ENCODE measurements at regions not wholly inside any gene's neighbourhood (a gene's known extent, or its start where the extent isn't known, plus 50 kb on each side); places are given as distances from the start of the nearest gene placed in this dataset.

- DNase-seq (ENCODE audit: low read depth in 2 of 2), result no peak
- H3K4me3 ChIP-seq (replicated peaks in 1 of 2; ENCODE audit: low read depth in 2 of 2, low read length in 2 of 2), result no peak overlapping the region
- TF ChIP-seq, protein P1, sequence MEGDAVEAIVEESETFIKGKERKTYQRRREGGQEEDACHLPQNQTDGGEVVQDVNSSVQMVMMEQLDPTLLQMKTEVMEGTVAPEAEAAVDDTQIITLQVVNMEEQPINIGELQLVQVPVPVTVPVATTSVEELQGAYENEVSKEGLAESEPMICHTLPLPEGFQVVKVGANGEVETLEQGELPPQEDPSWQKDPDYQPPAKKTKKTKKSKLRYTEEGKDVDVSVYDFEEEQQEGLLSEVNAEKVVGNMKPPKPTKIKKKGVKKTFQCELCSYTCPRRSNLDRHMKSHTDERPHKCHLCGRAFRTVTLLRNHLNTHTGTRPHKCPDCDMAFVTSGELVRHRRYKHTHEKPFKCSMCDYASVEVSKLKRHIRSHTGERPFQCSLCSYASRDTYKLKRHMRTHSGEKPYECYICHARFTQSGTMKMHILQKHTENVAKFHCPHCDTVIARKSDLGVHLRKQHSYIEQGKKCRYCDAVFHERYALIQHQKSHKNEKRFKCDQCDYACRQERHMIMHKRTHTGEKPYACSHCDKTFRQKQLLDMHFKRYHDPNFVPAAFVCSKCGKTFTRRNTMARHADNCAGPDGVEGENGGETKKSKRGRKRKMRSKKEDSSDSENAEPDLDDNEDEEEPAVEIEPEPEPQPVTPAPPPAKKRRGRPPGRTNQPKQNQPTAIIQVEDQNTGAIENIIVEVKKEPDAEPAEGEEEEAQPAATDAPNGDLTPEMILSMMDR (IDR thresholded peaks at IDR 0.05; ENCODE audit: low read depth, low read length), result no peak
Observed at GRCh38 chr17:54085934-54086333, 263.2 kb downstream of the KIF2B start.

GRCh38 chr17:54096216-54096615, 273.5 kb downstream of the KIF2B start:
- DNase-seq (ENCODE audit: low read depth in 2 of 2), result no peak
- TF ChIP-seq, protein P1 (IDR thresholded peaks at IDR 0.05; ENCODE audit: low read depth, low read length), result no peak
- no peak overlapping the region for H3K4me3 ChIP-seq (replicated peaks in 1 of 2; ENCODE audit: low read depth in 2 of 2, low read length in 2 of 2)

GRCh38 chr17:54099221-54099620, 276.5 kb downstream of the KIF2B start:
- DNase-seq (ENCODE audit: low read depth in 2 of 2), result no peak

GRCh38 chr17:54102246-54102645, 279.5 kb downstream of the KIF2B start:
- DNase-seq (ENCODE audit: low read depth in 2 of 2), result no peak
- TF ChIP-seq, protein P1 (IDR thresholded peaks at IDR 0.05; ENCODE audit: low read depth, low read length), result no peak
- no peak overlapping the region for H3K4me3 ChIP-seq (replicated peaks in 1 of 2; ENCODE audit: low read depth in 2 of 2, low read length in 2 of 2)

More at GRCh38 chr17:54099221-54099620, 276.5 kb downstream of the KIF2B start:
- TF ChIP-seq, protein P1 (IDR thresholded peaks at IDR 0.05; ENCODE audit: low read depth, low read length), result no peak
- no peak overlapping the region for H3K4me3 ChIP-seq (replicated peaks in 1 of 2; ENCODE audit: low read depth in 2 of 2, low read length in 2 of 2)

DNA sequence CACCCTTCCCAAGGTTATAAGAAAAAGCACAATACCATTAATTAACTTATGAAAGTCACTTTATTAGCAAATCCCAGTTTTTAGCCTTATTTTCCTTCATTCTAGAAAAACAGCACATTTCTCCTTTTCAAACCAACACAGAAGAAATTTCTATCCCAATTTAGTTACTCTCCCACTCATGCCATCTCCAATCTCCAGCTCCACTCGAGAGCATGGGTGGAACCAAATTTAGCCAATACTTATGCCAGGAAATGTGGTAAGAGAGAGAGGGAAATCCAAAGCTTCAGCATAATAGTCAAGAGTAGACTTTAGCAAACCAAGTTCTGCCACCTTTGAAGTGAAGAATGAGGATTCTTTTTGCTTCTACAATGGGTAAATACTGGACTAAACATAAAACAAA, 288.8 kb downstream of the KIF2B start:
- TF ChIP-seq, protein P1 (IDR thresholded peaks at IDR 0.05; ENCODE audit: low read depth, low read length), result no peak
- H3K4me3 ChIP-seq (replicated peaks in 1 of 2; ENCODE audit: low read depth in 2 of 2, low read length in 2 of 2), result no peak overlapping the region
- DNase-seq (ENCODE audit: low read depth in 2 of 2), result no peak

DNA sequence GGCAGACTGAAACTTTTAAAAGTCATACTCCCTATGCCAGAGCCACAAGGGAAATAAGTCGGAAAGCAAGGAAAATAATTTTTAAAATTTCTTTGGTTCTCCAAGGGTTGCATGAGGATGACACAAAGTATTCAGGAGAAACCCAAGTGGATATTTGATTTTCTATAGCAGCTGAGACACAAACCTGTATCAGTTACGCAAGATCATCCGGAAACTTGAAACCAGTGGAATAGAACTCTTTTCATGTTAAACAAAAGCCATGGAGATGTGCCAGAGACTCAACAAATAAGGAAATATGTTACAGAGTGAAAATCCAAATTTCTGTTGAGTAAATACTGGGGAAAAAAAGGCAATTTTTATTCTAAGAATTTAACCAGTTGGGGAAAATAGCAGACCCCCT, 294.7 kb downstream of the KIF2B start:
- no peak overlapping the region for H3K4me3 ChIP-seq (replicated peaks in 1 of 2; ENCODE audit: low read depth in 2 of 2, low read length in 2 of 2)
- TF ChIP-seq, protein P1 (IDR thresholded peaks at IDR 0.05; ENCODE audit: low read depth, low read length), result no peak
- DNase-seq (ENCODE audit: low read depth in 2 of 2), result no peak

DNA sequence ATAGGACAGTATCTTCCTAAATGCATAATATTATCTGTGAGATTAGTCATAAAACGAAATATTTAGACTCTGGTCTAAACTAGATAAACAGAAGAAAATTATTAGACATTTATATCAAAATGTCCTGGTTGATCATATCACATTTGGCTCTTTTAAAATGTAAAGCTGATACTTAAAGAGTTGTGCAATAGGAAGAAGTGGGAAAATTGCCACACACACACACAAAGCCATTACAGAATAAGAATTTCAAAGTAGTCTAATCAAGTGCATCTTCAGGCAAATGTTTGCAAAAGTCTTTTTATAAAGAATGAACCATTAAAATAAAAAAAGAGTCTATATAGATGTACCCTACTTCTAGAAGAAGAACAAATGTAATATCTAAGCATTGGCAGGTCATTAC, 301.7 kb downstream of the KIF2B start:
- TF ChIP-seq, protein P1 (IDR thresholded peaks at IDR 0.05; ENCODE audit: low read depth, low read length), result no peak
- H3K4me3 ChIP-seq (replicated peaks in 1 of 2; ENCODE audit: low read depth in 2 of 2, low read length in 2 of 2), result no peak overlapping the region
- no peak for DNase-seq (ENCODE audit: low read depth in 2 of 2)
